ENCODE measurements at regions not wholly inside any gene's neighbourhood (a gene's known extent, or its start where the extent isn't known, plus 50 kb on each side); places are given as distances from the start of the nearest gene placed in this dataset.

GRCh38 chr7:131011976-131012375 is 278.0 kb upstream of the KLF14 start:
- H3K79me2 ChIP-seq (ENCODE audit: control insufficient read depth, insufficient read depth, low read length): peaks cover 66% of the 10 kb centered on the region
- peak overlapping the region; percentile 71 for H3K27ac ChIP-seq (ENCODE audit: insufficient read depth, low read length)
- no peaks in the 10 kb centered on the region for H3K9me3 ChIP-seq (ENCODE audit: control insufficient read depth, insufficient read depth, low read depth, low read length)
- DNase-seq (ENCODE audit: low read depth in 2 of 2): peak; percentile 84 to 93
- no peak overlapping the region for H3K9ac ChIP-seq (ENCODE audit: insufficient read depth, low read length)
- no peak overlapping the region for H3K4me3 ChIP-seq (replicated peaks in 1 of 4; ENCODE audit: control extremely low read depth in 1 of 4, insufficient read depth in 1 of 4, low read depth in 3 of 4, low read length in 4 of 4)
- H3K27me3 ChIP-seq (ENCODE audit: control insufficient read depth, insufficient read depth, low read length): no peaks in the 10 kb centered on the region
- no peaks in the 10 kb centered on the region for H3K36me3 ChIP-seq (ENCODE audit: control insufficient read depth, insufficient read depth, low read length)
- H2AFZ ChIP-seq (ENCODE audit: low read length): no peak overlapping the region
- peak overlapping the region; percentile 71 for H3K4me2 ChIP-seq (ENCODE audit: extremely low read depth, insufficient read depth, low read length)
- peaks cover 45% of the 10 kb centered on the region for H3K4me1 ChIP-seq (ENCODE audit: control insufficient read depth, extremely low read depth, insufficient read depth, low read length)
- TF ChIP-seq CTCF (conservative IDR thresholded peaks at IDR 0.05 in 1 of 2, IDR thresholded peaks at IDR 0.05 in 1 of 2; ENCODE audit: low read depth in 1 of 2, low read length in 2 of 2) (no peak), EZH2 (IDR thresholded peaks at IDR 0.05; ENCODE audit: low read length, missing control alignments) (no peak)
- no peaks in the 10 kb centered on the region for H4K20me1 ChIP-seq (ENCODE audit: control insufficient read depth, extremely low read depth, insufficient read depth, low read length)

- no peak for DNase-seq (ENCODE audit: low read depth in 2 of 2)
- H3K4me1 ChIP-seq (ENCODE audit: control insufficient read depth, extremely low read depth, insufficient read depth, low read length): peaks cover 45% of the 10 kb centered on the region
Measured at GRCh38 chr7:131012477-131013031, 278.5 kb upstream of the KLF14 start.

GRCh38 chr7:131013716-131014115 is 279.7 kb upstream of the KLF14 start:
- Histone ChIP-seq H3K36me3 (ENCODE audit: control insufficient read depth, insufficient read depth, low read length) (peaks cover 2% of the 10 kb centered on the region), H3K27me3 (ENCODE audit: control insufficient read depth, insufficient read depth, low read length) (no peaks in the 10 kb centered on the region), H3K4me1 (ENCODE audit: control insufficient read depth, extremely low read depth, insufficient read depth, low read length) (peaks cover 35% of the 10 kb centered on the region), H2AFZ (ENCODE audit: low read length) (no peak overlapping the region), H3K79me2 (ENCODE audit: control insufficient read depth, insufficient read depth, low read length) (peaks cover 65% of the 10 kb centered on the region), H3K9me3 (ENCODE audit: control insufficient read depth, insufficient read depth, low read depth, low read length) (no peaks in the 10 kb centered on the region), H3K9ac (ENCODE audit: insufficient read depth, low read length) (no peak overlapping the region), H3K4me3 (replicated peaks in 1 of 4; ENCODE audit: control extremely low read depth in 1 of 4, insufficient read depth in 1 of 4, low read depth in 3 of 4, low read length in 4 of 4) (no peak overlapping the region), H4K20me1 (ENCODE audit: control insufficient read depth, extremely low read depth, insufficient read depth, low read length) (no peaks in the 10 kb centered on the region), H3K27ac (ENCODE audit: insufficient read depth, low read length) (no peak overlapping the region), H3K4me2 (ENCODE audit: extremely low read depth, insufficient read depth, low read length) (no peak overlapping the region)
- no peak for DNase-seq (ENCODE audit: low read depth in 2 of 2)
- TF ChIP-seq EZH2 (IDR thresholded peaks at IDR 0.05; ENCODE audit: low read length, missing control alignments) (no peak), CTCF (conservative IDR thresholded peaks at IDR 0.05 in 1 of 2, IDR thresholded peaks at IDR 0.05 in 1 of 2; ENCODE audit: low read depth in 1 of 2, low read length in 2 of 2) (no peak)

More at GRCh38 chr7:131012477-131013031, 278.5 kb upstream of the KLF14 start:
- no peaks in the 10 kb centered on the region for H4K20me1 ChIP-seq (ENCODE audit: control insufficient read depth, extremely low read depth, insufficient read depth, low read length)
- TF ChIP-seq CTCF (conservative IDR thresholded peaks at IDR 0.05 in 1 of 2, IDR thresholded peaks at IDR 0.05 in 1 of 2; ENCODE audit: low read depth in 1 of 2, low read length in 2 of 2) (no peak), EZH2 (IDR thresholded peaks at IDR 0.05; ENCODE audit: low read length, missing control alignments) (no peak)
- no peak overlapping the region for H3K4me3 ChIP-seq (replicated peaks in 1 of 4; ENCODE audit: control extremely low read depth in 1 of 4, insufficient read depth in 1 of 4, low read depth in 3 of 4, low read length in 4 of 4)
- H3K36me3 ChIP-seq (ENCODE audit: control insufficient read depth, insufficient read depth, low read length): no peaks in the 10 kb centered on the region
- peak overlapping the region; percentile 71 for H3K4me2 ChIP-seq (ENCODE audit: extremely low read depth, insufficient read depth, low read length)
- peaks cover 63% of the 10 kb centered on the region for H3K79me2 ChIP-seq (ENCODE audit: control insufficient read depth, insufficient read depth, low read length)
- no peaks in the 10 kb centered on the region for H3K9me3 ChIP-seq (ENCODE audit: control insufficient read depth, insufficient read depth, low read depth, low read length)
- peak overlapping the region; percentile 71 for H3K27ac ChIP-seq (ENCODE audit: insufficient read depth, low read length)
- no peaks in the 10 kb centered on the region for H3K27me3 ChIP-seq (ENCODE audit: control insufficient read depth, insufficient read depth, low read length)
- no peak overlapping the region for H2AFZ ChIP-seq (ENCODE audit: low read length)
- peak overlapping the region; percentile 18 for H3K9ac ChIP-seq (ENCODE audit: insufficient read depth, low read length)
